ENCODE measurements at regions not wholly inside any gene's neighbourhood (a gene's known extent, or its start where the extent isn't known, plus 50 kb on each side); places are given as distances from the start of the nearest gene placed in this dataset.

GRCh38 chr7:91551377-91552175, 287.3 kb downstream of the FZD1 start:
- no peak for TF ChIP-seq ZNF781 (CRISPR knock-in tag; IDR thresholded peaks at IDR 0.05; ENCODE audit: borderline replicate concordance, not compliant biosample characterization)
- TF ChIP-seq JUNB (CRISPR knock-in tag; IDR thresholded peaks at IDR 0.05; ENCODE audit: borderline replicate concordance), result no peak
- TF ChIP-seq POLR2A (IDR thresholded peaks at IDR 0.05; ENCODE audit: insufficient read depth in 1 of 2, low read depth in 2 of 2, low read length in 2 of 2), result no peak
- TF ChIP-seq ZNF263 (CRISPR knock-in tag; IDR thresholded peaks at IDR 0.05), result no peak
- no peak for TF ChIP-seq CTCF (CRISPR knock-in tag; IDR thresholded peaks at IDR 0.05)
- TF ChIP-seq, protein P1, sequence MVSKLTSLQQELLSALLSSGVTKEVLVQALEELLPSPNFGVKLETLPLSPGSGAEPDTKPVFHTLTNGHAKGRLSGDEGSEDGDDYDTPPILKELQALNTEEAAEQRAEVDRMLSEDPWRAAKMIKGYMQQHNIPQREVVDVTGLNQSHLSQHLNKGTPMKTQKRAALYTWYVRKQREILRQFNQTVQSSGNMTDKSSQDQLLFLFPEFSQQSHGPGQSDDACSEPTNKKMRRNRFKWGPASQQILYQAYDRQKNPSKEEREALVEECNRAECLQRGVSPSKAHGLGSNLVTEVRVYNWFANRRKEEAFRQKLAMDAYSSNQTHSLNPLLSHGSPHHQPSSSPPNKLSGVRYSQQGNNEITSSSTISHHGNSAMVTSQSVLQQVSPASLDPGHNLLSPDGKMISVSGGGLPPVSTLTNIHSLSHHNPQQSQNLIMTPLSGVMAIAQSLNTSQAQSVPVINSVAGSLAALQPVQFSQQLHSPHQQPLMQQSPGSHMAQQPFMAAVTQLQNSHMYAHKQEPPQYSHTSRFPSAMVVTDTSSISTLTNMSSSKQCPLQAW (CRISPR knock-in tag; IDR thresholded peaks at IDR 0.05), result no peak
- TF ChIP-seq SP2 (CRISPR knock-in tag; IDR thresholded peaks at IDR 0.05), result no peak
- no peak for TF ChIP-seq EED (CRISPR knock-in tag; IDR thresholded peaks at IDR 0.05)

Data from HepG2 (cell line).